ENCODE measurements at regions not wholly inside any gene's neighbourhood (a gene's known extent, or its start where the extent isn't known, plus 50 kb on each side); places are given as distances from the start of the nearest gene placed in this dataset.
"Not testable (repeated sequence)": the region's sequence is repeated elsewhere in the genome, so short reads cannot be mapped to it uniquely, and the experiment has no call there.

- TF ChIP-seq, protein P1, sequence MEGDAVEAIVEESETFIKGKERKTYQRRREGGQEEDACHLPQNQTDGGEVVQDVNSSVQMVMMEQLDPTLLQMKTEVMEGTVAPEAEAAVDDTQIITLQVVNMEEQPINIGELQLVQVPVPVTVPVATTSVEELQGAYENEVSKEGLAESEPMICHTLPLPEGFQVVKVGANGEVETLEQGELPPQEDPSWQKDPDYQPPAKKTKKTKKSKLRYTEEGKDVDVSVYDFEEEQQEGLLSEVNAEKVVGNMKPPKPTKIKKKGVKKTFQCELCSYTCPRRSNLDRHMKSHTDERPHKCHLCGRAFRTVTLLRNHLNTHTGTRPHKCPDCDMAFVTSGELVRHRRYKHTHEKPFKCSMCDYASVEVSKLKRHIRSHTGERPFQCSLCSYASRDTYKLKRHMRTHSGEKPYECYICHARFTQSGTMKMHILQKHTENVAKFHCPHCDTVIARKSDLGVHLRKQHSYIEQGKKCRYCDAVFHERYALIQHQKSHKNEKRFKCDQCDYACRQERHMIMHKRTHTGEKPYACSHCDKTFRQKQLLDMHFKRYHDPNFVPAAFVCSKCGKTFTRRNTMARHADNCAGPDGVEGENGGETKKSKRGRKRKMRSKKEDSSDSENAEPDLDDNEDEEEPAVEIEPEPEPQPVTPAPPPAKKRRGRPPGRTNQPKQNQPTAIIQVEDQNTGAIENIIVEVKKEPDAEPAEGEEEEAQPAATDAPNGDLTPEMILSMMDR (IDR thresholded peaks at IDR 0.05; ENCODE audit: insufficient read depth, low read depth, low read length), result no peak
These were observed 110.9 kb downstream of the FHIP1A start for GRCh38 chr4:151519728-151520415.

GRCh38 chr4:151522866-151523519, 114.0 kb downstream of the FHIP1A start:
- no peak for DNase-seq (ENCODE audit: low read depth)
- TF ChIP-seq, protein P1 (IDR thresholded peaks at IDR 0.05; ENCODE audit: insufficient read depth, low read depth, low read length), result no peak
- H3K4me3 ChIP-seq (ENCODE audit: low read depth, low read length), result no peak overlapping the region

More at GRCh38 chr4:151519728-151520415, 110.9 kb downstream of the FHIP1A start:
- no peak overlapping the region for H3K4me3 ChIP-seq (ENCODE audit: low read depth, low read length)
- DNase-seq (ENCODE audit: low read depth), result no peak

DNA sequence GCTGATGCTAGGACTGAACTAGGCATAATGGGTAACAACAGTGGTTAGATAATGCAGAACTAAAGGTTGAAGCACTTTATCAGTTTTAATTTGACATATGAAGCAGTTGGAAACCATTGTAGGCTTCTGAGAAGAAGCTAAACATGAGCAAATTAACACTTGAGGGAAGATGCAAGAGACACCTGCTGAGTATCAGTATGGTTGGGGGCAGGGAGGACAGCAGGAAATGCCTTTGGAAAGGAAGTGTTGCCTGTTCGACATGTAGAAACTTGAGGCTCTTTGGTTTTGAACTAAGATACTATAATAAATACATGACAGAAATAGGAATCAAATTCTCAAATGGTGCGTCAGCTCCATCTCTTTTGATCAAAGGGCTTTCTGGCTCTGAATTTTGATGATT, 115.6 kb downstream of the FHIP1A start:
- no peak overlapping the region for H3K4me3 ChIP-seq (ENCODE audit: low read depth, low read length)
- TF ChIP-seq, protein P1 (IDR thresholded peaks at IDR 0.05; ENCODE audit: insufficient read depth, low read depth, low read length), result no peak
- no peak for DNase-seq (ENCODE audit: low read depth)

GRCh38 chr4:151526489-151526888, 117.5 kb downstream of the FHIP1A start:
- DNase-seq (ENCODE audit: low read depth); H3K4me3 ChIP-seq (ENCODE audit: low read depth, low read length): not testable (repeated sequence)

GRCh38 chr4:151527699-151528098, 118.7 kb downstream of the FHIP1A start:
- TF ChIP-seq, protein P1 (IDR thresholded peaks at IDR 0.05; ENCODE audit: insufficient read depth, low read depth, low read length), result no peak
- no peak for DNase-seq (ENCODE audit: low read depth)
- no peak overlapping the region for H3K4me3 ChIP-seq (ENCODE audit: low read depth, low read length)

DNA sequence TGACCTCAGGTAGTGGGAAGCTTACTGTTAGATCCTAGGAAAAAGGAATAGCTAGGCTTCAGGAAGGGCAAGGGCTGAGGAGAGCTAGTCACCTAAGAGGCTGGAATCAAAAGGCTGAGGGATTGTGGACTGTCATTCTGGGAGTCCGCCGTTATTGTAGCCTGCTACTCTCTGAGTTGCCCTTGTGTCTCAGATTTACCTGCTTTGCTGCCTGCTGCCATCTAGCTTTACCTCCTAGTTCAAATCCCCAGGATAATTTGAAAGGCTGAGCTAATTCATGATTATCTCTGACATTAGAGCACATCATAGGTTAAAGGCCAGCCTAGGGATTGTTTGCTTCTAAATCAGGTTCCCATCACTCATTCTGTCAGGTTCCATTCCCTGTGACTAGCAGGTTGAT, 120.2 kb downstream of the FHIP1A start:
- H3K4me3 ChIP-seq (ENCODE audit: low read depth, low read length), result no peak overlapping the region

DNA sequence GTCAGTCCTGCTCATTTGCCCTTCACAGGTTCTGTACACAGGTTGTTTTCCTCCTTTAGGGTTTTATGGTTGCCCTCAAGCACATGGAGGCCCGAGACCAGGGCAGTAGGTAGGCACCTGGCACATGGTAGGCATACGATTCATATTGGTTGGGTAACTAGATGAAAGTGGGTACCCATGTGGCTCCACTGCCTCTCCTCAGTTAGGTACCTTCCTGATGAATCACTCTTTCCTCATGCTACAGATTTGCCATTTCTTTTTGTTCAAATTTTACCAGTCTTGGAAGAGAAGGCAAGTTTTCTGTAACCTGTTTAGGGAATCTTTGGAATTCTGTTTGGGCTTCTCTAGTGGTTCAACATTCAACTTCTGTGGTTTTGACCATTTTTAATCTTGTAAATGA, 121.3 kb downstream of the FHIP1A start:
- no peak for DNase-seq (ENCODE audit: low read depth)
- H3K4me3 ChIP-seq (ENCODE audit: low read depth, low read length), result no peak overlapping the region
- TF ChIP-seq, protein P1 (IDR thresholded peaks at IDR 0.05; ENCODE audit: insufficient read depth, low read depth, low read length), result no peak

More for the DNA sequence above, 120.2 kb downstream of the FHIP1A start:
- no peak for DNase-seq (ENCODE audit: low read depth)
- TF ChIP-seq, protein P1 (IDR thresholded peaks at IDR 0.05; ENCODE audit: insufficient read depth, low read depth, low read length), result no peak

Data from fibroblast of villous mesenchyme (primary cell).